ENCODE measurements at regions not wholly inside any gene's neighbourhood (a gene's known extent, or its start where the extent isn't known, plus 50 kb on each side); places are given as distances from the start of the nearest gene placed in this dataset.

DNA sequence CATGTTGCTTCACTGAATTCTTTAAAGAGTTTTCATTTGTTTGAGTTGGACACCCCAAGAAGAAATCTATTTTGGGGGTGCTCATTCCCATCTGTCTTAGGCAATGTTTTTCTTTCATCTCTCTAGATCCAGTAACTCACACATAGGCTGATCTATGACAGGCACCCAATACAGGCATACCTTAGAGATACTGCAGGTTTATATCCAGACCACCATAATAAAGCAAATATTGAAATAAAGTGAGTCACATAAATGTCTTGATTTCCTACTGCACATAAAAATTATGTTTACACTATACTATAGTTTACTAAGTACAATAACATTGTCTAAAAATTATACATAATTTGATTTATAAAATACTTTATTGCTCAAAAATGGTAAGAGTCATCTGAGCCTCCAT is 364.5 kb downstream of the MTRR start:
- ATAC-seq, result no peak
- H3K27ac Mint-ChIP-seq, result no peak overlapping the region

DNA sequence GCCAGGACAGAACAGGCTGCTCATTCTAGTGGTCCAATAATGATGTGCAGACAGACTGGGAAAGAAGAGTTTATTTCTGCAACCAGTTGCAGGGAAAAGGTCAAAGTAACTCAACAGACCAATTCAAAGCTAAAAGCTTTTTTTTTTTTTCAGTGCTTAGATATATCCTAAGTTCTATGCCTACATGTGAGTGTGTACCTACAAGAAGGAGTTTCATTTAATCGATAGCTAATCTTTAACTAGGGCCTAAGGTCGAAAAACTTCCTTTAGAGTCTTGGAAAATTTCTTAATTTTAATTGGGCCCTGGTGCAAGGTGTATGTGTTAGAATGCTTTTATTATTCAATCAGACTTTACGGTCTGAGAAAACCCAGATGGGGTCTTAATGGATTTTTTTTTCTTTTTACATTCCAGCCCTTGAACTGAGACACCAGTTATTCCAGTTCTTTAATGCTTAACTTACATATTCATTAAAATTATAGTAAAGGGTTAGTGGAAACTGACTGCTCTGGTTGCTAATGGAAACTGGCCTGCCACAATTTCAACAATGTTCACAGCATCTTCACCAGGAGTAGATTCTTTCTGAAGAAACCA is 365.3 kb downstream of the MTRR start:
- ChIA-PET CTCF (no interaction called here), POLR2A (no interaction called here)
- no peak overlapping the region for H3K27ac Mint-ChIP-seq
- H3K36me3 Mint-ChIP-seq, result no peaks in the 10 kb centered on the region
- peaks cover 3% of the 10 kb centered on the region; the same call in 1 of the 2 replicates for H3K9me3 Mint-ChIP-seq
- TF ChIP-seq ZNF138 (CRISPR knock-in tag; conservative IDR thresholded peaks at IDR 0.05) (no peak), TEAD4 (CRISPR knock-in tag; IDR thresholded peaks at IDR 0.05) (no peak), ZBTB21 (CRISPR knock-in tag; IDR thresholded peaks at IDR 0.05; ENCODE audit: borderline replicate concordance) (no peak), ATF1 (CRISPR knock-in tag; IDR thresholded peaks at IDR 0.05) (no peak), GTF2I (CRISPR knock-in tag; conservative IDR thresholded peaks at IDR 0.05) (no peak), TCF7 (CRISPR knock-in tag; IDR thresholded peaks at IDR 0.05; ENCODE audit: low read depth) (no peak), FOXJ3 (CRISPR knock-in tag; IDR thresholded peaks at IDR 0.05; ENCODE audit: borderline replicate concordance) (no peak), CREB1 (CRISPR knock-in tag; IDR thresholded peaks at IDR 0.05) (no peak)
- TF ChIP-seq, protein P1, sequence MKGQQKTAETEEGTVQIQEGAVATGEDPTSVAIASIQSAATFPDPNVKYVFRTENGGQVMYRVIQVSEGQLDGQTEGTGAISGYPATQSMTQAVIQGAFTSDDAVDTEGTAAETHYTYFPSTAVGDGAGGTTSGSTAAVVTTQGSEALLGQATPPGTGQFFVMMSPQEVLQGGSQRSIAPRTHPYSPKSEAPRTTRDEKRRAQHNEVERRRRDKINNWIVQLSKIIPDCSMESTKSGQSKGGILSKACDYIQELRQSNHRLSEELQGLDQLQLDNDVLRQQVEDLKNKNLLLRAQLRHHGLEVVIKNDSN (CRISPR knock-in tag; IDR thresholded peaks at IDR 0.05), result no peak
- DNase-seq (ENCODE audit: low spot score) (no peak), ATAC-seq (no peak)
- H3K27me3 Mint-ChIP-seq (ENCODE audit: low read depth), result no peaks in the 10 kb centered on the region
- no peak overlapping the region for H3K4me3 Mint-ChIP-seq
- H3K4me1 Mint-ChIP-seq, result no peaks in the 10 kb centered on the region

More for the DNA sequence above, 364.5 kb downstream of the MTRR start:
- Mint-ChIP-seq H3K4me1 (no peaks in the 10 kb centered on the region), H3K27me3 (ENCODE audit: low read depth) (no peaks in the 10 kb centered on the region), H3K4me3 (no peak overlapping the region), H3K9me3 (peaks cover 3% of the 10 kb centered on the region; the same call in 1 of the 2 replicates), H3K36me3 (no peaks in the 10 kb centered on the region)
- POLR2A ChIA-PET, result no interaction called here
- TF ChIP-seq, protein P2, sequence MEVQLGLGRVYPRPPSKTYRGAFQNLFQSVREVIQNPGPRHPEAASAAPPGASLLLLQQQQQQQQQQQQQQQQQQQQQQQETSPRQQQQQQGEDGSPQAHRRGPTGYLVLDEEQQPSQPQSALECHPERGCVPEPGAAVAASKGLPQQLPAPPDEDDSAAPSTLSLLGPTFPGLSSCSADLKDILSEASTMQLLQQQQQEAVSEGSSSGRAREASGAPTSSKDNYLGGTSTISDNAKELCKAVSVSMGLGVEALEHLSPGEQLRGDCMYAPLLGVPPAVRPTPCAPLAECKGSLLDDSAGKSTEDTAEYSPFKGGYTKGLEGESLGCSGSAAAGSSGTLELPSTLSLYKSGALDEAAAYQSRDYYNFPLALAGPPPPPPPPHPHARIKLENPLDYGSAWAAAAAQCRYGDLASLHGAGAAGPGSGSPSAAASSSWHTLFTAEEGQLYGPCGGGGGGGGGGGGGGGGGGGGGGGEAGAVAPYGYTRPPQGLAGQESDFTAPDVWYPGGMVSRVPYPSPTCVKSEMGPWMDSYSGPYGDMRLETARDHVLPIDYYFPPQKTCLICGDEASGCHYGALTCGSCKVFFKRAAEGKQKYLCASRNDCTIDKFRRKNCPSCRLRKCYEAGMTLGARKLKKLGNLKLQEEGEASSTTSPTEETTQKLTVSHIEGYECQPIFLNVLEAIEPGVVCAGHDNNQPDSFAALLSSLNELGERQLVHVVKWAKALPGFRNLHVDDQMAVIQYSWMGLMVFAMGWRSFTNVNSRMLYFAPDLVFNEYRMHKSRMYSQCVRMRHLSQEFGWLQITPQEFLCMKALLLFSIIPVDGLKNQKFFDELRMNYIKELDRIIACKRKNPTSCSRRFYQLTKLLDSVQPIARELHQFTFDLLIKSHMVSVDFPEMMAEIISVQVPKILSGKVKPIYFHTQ (CRISPR knock-in tag; IDR thresholded peaks at IDR 0.05), result no peak
- TF ChIP-seq, protein P3, sequence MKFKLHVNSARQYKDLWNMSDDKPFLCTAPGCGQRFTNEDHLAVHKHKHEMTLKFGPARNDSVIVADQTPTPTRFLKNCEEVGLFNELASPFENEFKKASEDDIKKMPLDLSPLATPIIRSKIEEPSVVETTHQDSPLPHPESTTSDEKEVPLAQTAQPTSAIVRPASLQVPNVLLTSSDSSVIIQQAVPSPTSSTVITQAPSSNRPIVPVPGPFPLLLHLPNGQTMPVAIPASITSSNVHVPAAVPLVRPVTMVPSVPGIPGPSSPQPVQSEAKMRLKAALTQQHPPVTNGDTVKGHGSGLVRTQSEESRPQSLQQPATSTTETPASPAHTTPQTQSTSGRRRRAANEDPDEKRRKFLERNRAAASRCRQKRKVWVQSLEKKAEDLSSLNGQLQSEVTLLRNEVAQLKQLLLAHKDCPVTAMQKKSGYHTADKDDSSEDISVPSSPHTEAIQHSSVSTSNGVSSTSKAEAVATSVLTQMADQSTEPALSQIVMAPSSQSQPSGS (CRISPR knock-in tag; IDR thresholded peaks at IDR 0.05; ENCODE audit: borderline replicate concordance, low read depth), result no peak
- TF ChIP-seq, protein P4, sequence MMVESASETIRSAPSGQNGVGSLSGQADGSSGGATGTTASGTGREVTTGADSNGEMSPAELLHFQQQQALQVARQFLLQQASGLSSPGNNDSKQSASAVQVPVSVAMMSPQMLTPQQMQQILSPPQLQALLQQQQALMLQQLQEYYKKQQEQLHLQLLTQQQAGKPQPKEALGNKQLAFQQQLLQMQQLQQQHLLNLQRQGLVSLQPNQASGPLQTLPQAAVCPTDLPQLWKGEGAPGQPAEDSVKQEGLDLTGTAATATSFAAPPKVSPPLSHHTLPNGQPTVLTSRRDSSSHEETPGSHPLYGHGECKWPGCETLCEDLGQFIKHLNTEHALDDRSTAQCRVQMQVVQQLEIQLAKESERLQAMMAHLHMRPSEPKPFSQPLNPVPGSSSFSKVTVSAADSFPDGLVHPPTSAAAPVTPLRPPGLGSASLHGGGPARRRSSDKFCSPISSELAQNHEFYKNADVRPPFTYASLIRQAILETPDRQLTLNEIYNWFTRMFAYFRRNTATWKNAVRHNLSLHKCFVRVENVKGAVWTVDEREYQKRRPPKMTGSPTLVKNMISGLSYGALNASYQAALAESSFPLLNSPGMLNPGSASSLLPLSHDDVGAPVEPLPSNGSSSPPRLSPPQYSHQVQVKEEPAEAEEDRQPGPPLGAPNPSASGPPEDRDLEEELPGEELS (CRISPR knock-in tag; IDR thresholded peaks at IDR 0.05), result no peak
- no peak for DNase-seq (ENCODE audit: low spot score)
- CTCF ChIA-PET, result no interaction called here

DNA sequence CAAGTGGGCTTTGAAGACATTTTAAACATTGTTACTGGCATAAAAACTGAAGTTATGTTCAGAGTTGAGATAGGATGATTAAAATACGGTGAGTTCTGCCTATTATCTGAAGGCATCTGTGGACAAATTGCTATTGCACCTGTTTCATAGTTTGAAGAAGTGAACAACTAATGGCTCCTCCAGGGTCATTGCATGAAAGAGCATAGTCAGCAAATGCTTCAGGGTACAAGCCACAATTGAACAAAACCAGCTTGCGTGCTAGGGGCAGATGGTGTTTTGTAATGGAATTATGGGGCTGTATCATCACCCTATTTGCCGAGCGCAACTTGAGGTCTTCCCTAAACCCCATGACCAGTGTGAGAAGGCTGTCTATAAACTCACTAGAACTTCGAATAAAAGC is 369.1 kb downstream of the MTRR start:
- DNase-seq (ENCODE audit: low spot score), result no peak
- H3K4me3 Mint-ChIP-seq, result no peak overlapping the region
- no peaks in the 10 kb centered on the region for H3K27me3 Mint-ChIP-seq (ENCODE audit: low read depth)
- no peaks in the 10 kb centered on the region for H3K4me1 Mint-ChIP-seq
- H3K9me3 Mint-ChIP-seq, result peaks cover 3% of the 10 kb centered on the region; the same call in 1 of the 2 replicates
- H3K36me3 Mint-ChIP-seq, result no peaks in the 10 kb centered on the region
- POLR2A ChIA-PET, result no interaction called here
- ATAC-seq, result no peak
- CTCF ChIA-PET, result no interaction called here
- H3K27ac Mint-ChIP-seq, result no peak overlapping the region
- TF ChIP-seq JAZF1 (CRISPR knock-in tag; IDR thresholded peaks at IDR 0.05) (no peak), NFE2L1 (CRISPR knock-in tag; IDR thresholded peaks at IDR 0.05) (no peak), NR3C1 (CRISPR knock-in tag; conservative IDR thresholded peaks at IDR 0.05; ENCODE audit: low read depth) (no peak), GRHL2 (CRISPR knock-in tag; IDR thresholded peaks at IDR 0.05; ENCODE audit: insufficient replicate concordance, severe bottlenecking) (no peak), ZNF671 (CRISPR knock-in tag; IDR thresholded peaks at IDR 0.05) (no peak), SOX15 (CRISPR knock-in tag; IDR thresholded peaks at IDR 0.05) (no peak), FOXP1 (CRISPR knock-in tag; IDR thresholded peaks at IDR 0.05; ENCODE audit: borderline replicate concordance) (no peak), TEAD4 (CRISPR knock-in tag; IDR thresholded peaks at IDR 0.05) (no peak), FOXJ3 (CRISPR knock-in tag; IDR thresholded peaks at IDR 0.05; ENCODE audit: borderline replicate concordance) (no peak)
- TF ChIP-seq, protein P5, sequence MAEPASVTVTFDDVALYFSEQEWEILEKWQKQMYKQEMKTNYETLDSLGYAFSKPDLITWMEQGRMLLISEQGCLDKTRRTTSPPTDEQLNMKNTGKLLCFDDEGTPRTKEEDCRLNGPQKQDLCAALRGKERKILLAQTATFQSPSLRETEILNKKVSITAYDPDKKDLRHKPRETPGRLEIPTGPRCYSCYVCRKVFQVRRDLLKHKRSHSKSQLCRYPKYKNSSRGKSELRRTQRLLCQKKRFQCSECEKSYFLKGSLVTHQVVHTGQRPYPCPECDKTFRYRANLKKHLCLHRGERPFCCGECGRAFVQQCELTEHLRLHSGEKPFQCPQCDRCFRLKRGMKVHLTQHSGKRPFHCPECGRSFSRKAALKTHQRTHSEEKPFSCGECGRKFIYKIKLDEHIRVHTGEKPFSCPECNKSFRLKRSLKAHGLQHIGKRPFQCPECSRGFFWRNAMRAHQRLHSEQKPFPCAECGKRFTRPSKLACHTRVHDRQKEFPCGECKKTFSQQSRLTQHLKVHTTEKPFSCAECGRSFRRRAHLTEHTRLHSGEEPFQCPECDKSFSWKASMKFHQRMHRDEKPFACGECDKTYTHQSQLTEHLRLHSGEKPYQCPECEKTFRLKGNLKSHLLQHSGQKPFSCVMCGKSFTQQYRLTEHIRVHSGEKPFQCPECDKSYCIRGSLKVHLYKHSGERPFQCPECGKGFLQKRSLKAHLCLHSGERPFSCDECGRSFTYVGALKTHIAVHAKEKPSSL (CRISPR knock-in tag; conservative IDR thresholded peaks at IDR 0.05), result no peak
- TF ChIP-seq, protein P6, sequence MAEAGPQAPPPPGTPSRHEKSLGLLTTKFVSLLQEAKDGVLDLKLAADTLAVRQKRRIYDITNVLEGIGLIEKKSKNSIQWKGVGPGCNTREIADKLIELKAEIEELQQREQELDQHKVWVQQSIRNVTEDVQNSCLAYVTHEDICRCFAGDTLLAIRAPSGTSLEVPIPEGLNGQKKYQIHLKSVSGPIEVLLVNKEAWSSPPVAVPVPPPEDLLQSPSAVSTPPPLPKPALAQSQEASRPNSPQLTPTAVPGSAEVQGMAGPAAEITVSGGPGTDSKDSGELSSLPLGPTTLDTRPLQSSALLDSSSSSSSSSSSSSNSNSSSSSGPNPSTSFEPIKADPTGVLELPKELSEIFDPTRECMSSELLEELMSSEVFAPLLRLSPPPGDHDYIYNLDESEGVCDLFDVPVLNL (CRISPR knock-in tag; IDR thresholded peaks at IDR 0.05; ENCODE audit: borderline replicate concordance, low read depth), result no peak
- TF ChIP-seq, protein P7, sequence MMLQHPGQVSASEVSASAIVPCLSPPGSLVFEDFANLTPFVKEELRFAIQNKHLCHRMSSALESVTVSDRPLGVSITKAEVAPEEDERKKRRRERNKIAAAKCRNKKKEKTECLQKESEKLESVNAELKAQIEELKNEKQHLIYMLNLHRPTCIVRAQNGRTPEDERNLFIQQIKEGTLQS (CRISPR knock-in tag; conservative IDR thresholded peaks at IDR 0.05), result no peak
